ENCODE measurements at regions not wholly inside any gene's neighbourhood (a gene's known extent, or its start where the extent isn't known, plus 50 kb on each side); places are given as distances from the start of the nearest gene placed in this dataset.

- TF ChIP-seq, protein P1, sequence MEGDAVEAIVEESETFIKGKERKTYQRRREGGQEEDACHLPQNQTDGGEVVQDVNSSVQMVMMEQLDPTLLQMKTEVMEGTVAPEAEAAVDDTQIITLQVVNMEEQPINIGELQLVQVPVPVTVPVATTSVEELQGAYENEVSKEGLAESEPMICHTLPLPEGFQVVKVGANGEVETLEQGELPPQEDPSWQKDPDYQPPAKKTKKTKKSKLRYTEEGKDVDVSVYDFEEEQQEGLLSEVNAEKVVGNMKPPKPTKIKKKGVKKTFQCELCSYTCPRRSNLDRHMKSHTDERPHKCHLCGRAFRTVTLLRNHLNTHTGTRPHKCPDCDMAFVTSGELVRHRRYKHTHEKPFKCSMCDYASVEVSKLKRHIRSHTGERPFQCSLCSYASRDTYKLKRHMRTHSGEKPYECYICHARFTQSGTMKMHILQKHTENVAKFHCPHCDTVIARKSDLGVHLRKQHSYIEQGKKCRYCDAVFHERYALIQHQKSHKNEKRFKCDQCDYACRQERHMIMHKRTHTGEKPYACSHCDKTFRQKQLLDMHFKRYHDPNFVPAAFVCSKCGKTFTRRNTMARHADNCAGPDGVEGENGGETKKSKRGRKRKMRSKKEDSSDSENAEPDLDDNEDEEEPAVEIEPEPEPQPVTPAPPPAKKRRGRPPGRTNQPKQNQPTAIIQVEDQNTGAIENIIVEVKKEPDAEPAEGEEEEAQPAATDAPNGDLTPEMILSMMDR (IDR thresholded peaks at IDR 0.05) = no peak
- no peak for TF ChIP-seq POLR2A (IDR thresholded peaks at IDR 0.05)
Measured at GRCh38 chr1:25131794-25132193, 100.5 kb downstream of the SYF2 start.
